Activated CD4-positive, alpha-beta memory T cell treated with anti-CD3 and anti-CD28 coated beads, Interleukin-2, amount 10 ng/mL, durations not matched to agents 7 days and 5 days (primary cell): ENCODE measurements at regions not wholly inside any gene's neighbourhood (a gene's known extent, or its start where the extent isn't known, plus 50 kb on each side); places are given as distances from the start of the nearest gene placed in this dataset.

Source experiments
- CTCF ChIA-PET: fragments of 350-600 bp; sonication (Branson Sonifier 250); formaldehyde crosslinking; loops from one replicate; lab custom pipeline; 2021; ENCODE audit warnings: antibody characterized with exemption, inconsistent platforms; lab: Charles Lee
- POLR2A ChIA-PET: fragments of 350-600 bp; sonication (Branson Sonifier 250); formaldehyde crosslinking; loops from one replicate; lab custom pipeline; 2021; ENCODE audit warnings: antibody characterized with exemption; lab: Charles Lee
- DNase-seq: peaks from one replicate; pipeline ENCODE4 v3.0.0-alpha.2; 2020
- H3K27ac Mint-ChIP-seq: one replicate; pipeline ENCODE4 v1.8.0; 2021; ENCODE audit warnings: mild to moderate bottlenecking, mixed read lengths
- H3K27me3 Mint-ChIP-seq: one replicate; pipeline ENCODE4 v1.8.0; 2021; ENCODE audit warnings: mixed read lengths
- H3K36me3 Mint-ChIP-seq: one replicate; pipeline ENCODE4 v1.8.0; 2021; ENCODE audit warnings: low read depth, mixed read lengths
- H3K4me1 Mint-ChIP-seq: one replicate; pipeline ENCODE4 v1.8.0; 2021; ENCODE audit warnings: mixed read lengths
- H3K4me3 Mint-ChIP-seq: one replicate; pipeline ENCODE4 v1.8.0; 2021; ENCODE audit warnings: mild to moderate bottlenecking, mixed read lengths
- H3K9me3 Mint-ChIP-seq: one replicate; pipeline ENCODE4 v1.8.0; 2021; ENCODE audit warnings: mixed read lengths

GRCh38 chr15:70281261-70281810, 183.6 kb upstream of the TLE3 start:
- ChIA-PET POLR2A (no interaction called here), CTCF (no interaction called here)
- Mint-ChIP-seq H3K4me3 (no peak overlapping the region), H3K36me3 (no peaks in the 10 kb centered on the region), H3K27ac (no peak overlapping the region), H3K9me3 (no peaks in the 10 kb centered on the region), H3K4me1 (peaks cover 16% of the 10 kb centered on the region), H3K27me3 (peaks cover 5% of the 10 kb centered on the region)
- DNase-seq: no peak

- no peak for DNase-seq
- Mint-ChIP-seq H3K4me1 (peaks cover 16% of the 10 kb centered on the region), H3K36me3 (no peaks in the 10 kb centered on the region), H3K9me3 (no peaks in the 10 kb centered on the region), H3K27ac (no peak overlapping the region), H3K4me3 (no peak overlapping the region), H3K27me3 (peaks cover 5% of the 10 kb centered on the region)
- POLR2A ChIA-PET: no interaction called here
- CTCF ChIA-PET: no interaction called here
These were observed 183.1 kb upstream of the TLE3 start for GRCh38 chr15:70280781-70281180.

- ChIA-PET CTCF (no interaction called here), POLR2A (no interaction called here)
- H3K9me3 Mint-ChIP-seq: no peaks in the 10 kb centered on the region
- no peak overlapping the region for H3K27ac Mint-ChIP-seq
- H3K36me3 Mint-ChIP-seq: no peaks in the 10 kb centered on the region
- no peak overlapping the region for H3K4me3 Mint-ChIP-seq
- H3K27me3 Mint-ChIP-seq: peaks cover 5% of the 10 kb centered on the region
- DNase-seq: no peak
- peaks cover 16% of the 10 kb centered on the region for H3K4me1 Mint-ChIP-seq
These were observed 181.4 kb upstream of the TLE3 start for GRCh38 chr15:70279096-70279495.

GRCh38 chr15:70278644-70279043, 180.9 kb upstream of the TLE3 start:
- no peaks in the 10 kb centered on the region for H3K36me3 Mint-ChIP-seq
- DNase-seq: no peak
- no peaks in the 10 kb centered on the region for H3K9me3 Mint-ChIP-seq
- no peak overlapping the region for H3K4me3 Mint-ChIP-seq
- peaks cover 16% of the 10 kb centered on the region for H3K4me1 Mint-ChIP-seq
- POLR2A ChIA-PET: no interaction called here
- CTCF ChIA-PET: interaction anchor here (0.6 kb wide), 1 partner anchor 801 kb away, joined by 3 read pairs; no protein-coding TSS in a partner anchor
- no peak overlapping the region for H3K27ac Mint-ChIP-seq
- peaks cover 7% of the 10 kb centered on the region for H3K27me3 Mint-ChIP-seq

GRCh38 chr15:70277556-70277955, 179.8 kb upstream of the TLE3 start:
- ChIA-PET POLR2A (no interaction called here), CTCF (interaction anchor here (0.6 kb wide), 1 partner anchor 547 kb away, joined by 3 read pairs; no protein-coding TSS in a partner anchor)
- no peak for DNase-seq
- Mint-ChIP-seq H3K4me1 (peaks cover 16% of the 10 kb centered on the region), H3K9me3 (no peaks in the 10 kb centered on the region), H3K4me3 (no peak overlapping the region), H3K27me3 (peaks cover 3% of the 10 kb centered on the region), H3K27ac (no peak overlapping the region), H3K36me3 (no peaks in the 10 kb centered on the region)

GRCh38 chr15:70276401-70276800, 178.7 kb upstream of the TLE3 start:
- Mint-ChIP-seq H3K36me3 (no peaks in the 10 kb centered on the region), H3K27ac (no peak overlapping the region), H3K4me1 (peaks cover 7% of the 10 kb centered on the region), H3K27me3 (peaks cover 2% of the 10 kb centered on the region), H3K4me3 (no peak overlapping the region), H3K9me3 (no peaks in the 10 kb centered on the region)
- POLR2A ChIA-PET: no interaction called here
- CTCF ChIA-PET: no interaction called here
- DNase-seq: no peak

- CTCF ChIA-PET: no interaction called here
- no peaks in the 10 kb centered on the region for H3K9me3 Mint-ChIP-seq
- no peak for DNase-seq
- H3K4me3 Mint-ChIP-seq: no peak overlapping the region
- H3K4me1 Mint-ChIP-seq: no peaks in the 10 kb centered on the region
- POLR2A ChIA-PET: no interaction called here
- peaks cover 2% of the 10 kb centered on the region for H3K27me3 Mint-ChIP-seq
- no peaks in the 10 kb centered on the region for H3K36me3 Mint-ChIP-seq
- H3K27ac Mint-ChIP-seq: no peak overlapping the region
These were observed 177.9 kb upstream of the TLE3 start for GRCh38 chr15:70275461-70276138.

- no peaks in the 10 kb centered on the region for H3K9me3 Mint-ChIP-seq
- no peak overlapping the region for H3K27ac Mint-ChIP-seq
- DNase-seq: no peak
- ChIA-PET POLR2A (no interaction called here), CTCF (no interaction called here)
- H3K27me3 Mint-ChIP-seq: peaks cover 3% of the 10 kb centered on the region
- H3K4me3 Mint-ChIP-seq: no peak overlapping the region
- H3K4me1 Mint-ChIP-seq: no peaks in the 10 kb centered on the region
- H3K36me3 Mint-ChIP-seq: no peaks in the 10 kb centered on the region
These were observed 177.2 kb upstream of the TLE3 start for GRCh38 chr15:70274908-70275307.

- Mint-ChIP-seq H3K9me3 (no peaks in the 10 kb centered on the region), H3K4me3 (no peak overlapping the region), H3K27me3 (peaks cover 7% of the 10 kb centered on the region), H3K36me3 (no peaks in the 10 kb centered on the region), H3K4me1 (no peaks in the 10 kb centered on the region), H3K27ac (no peak overlapping the region)
- POLR2A ChIA-PET: no interaction called here
- CTCF ChIA-PET: no interaction called here
- DNase-seq: no peak
These were observed 176.7 kb upstream of the TLE3 start for GRCh38 chr15:70274255-70274880.

- POLR2A ChIA-PET: no interaction called here
- no peaks in the 10 kb centered on the region for H3K9me3 Mint-ChIP-seq
- H3K27ac Mint-ChIP-seq: no peak overlapping the region
- no peaks in the 10 kb centered on the region for H3K4me1 Mint-ChIP-seq
- H3K36me3 Mint-ChIP-seq: no peaks in the 10 kb centered on the region
- no peak for DNase-seq
- H3K27me3 Mint-ChIP-seq: peaks cover 8% of the 10 kb centered on the region
- H3K4me3 Mint-ChIP-seq: no peak overlapping the region
- CTCF ChIA-PET: no interaction called here
These were observed 176.1 kb upstream of the TLE3 start for GRCh38 chr15:70273808-70274207.

GRCh38 chr15:70272565-70273355, 175.0 kb upstream of the TLE3 start:
- H3K9me3 Mint-ChIP-seq: no peaks in the 10 kb centered on the region
- CTCF ChIA-PET: no interaction called here
- POLR2A ChIA-PET: interaction anchor here (0.5 kb wide), 1 partner anchor 1625 kb away, joined by 3 read pairs; no protein-coding TSS in a partner anchor

GRCh38 chr15:70271422-70272088, 173.8 kb upstream of the TLE3 start:
- Mint-ChIP-seq H3K27ac (no peak overlapping the region), H3K4me1 (peaks cover 3% of the 10 kb centered on the region), H3K9me3 (no peaks in the 10 kb centered on the region), H3K36me3 (no peaks in the 10 kb centered on the region), H3K27me3 (peaks cover 28% of the 10 kb centered on the region), H3K4me3 (no peak overlapping the region)
- CTCF ChIA-PET: no interaction called here
- no peak for DNase-seq
- POLR2A ChIA-PET: no interaction called here

More at GRCh38 chr15:70272565-70273355, 175.0 kb upstream of the TLE3 start:
- no peaks in the 10 kb centered on the region for H3K36me3 Mint-ChIP-seq
- no peaks in the 10 kb centered on the region for H3K4me1 Mint-ChIP-seq
- no peak overlapping the region for H3K27ac Mint-ChIP-seq
- H3K4me3 Mint-ChIP-seq: no peak overlapping the region
- peaks cover 18% of the 10 kb centered on the region for H3K27me3 Mint-ChIP-seq
- DNase-seq: no peak

GRCh38 chr15:70270752-70271111, 173.0 kb upstream of the TLE3 start:
- POLR2A ChIA-PET: no interaction called here

More at GRCh38 chr15:70270752-70271111, 173.0 kb upstream of the TLE3 start:
- no peak for DNase-seq
- Mint-ChIP-seq H3K4me1 (peaks cover 3% of the 10 kb centered on the region), H3K27me3 (peaks cover 31% of the 10 kb centered on the region), H3K9me3 (no peaks in the 10 kb centered on the region), H3K4me3 (no peak overlapping the region), H3K36me3 (no peaks in the 10 kb centered on the region), H3K27ac (no peak overlapping the region)
- CTCF ChIA-PET: no interaction called here
